ENCODE measurements at regions not wholly inside any gene's neighbourhood (a gene's known extent, or its start where the extent isn't known, plus 50 kb on each side); places are given as distances from the start of the nearest gene placed in this dataset.

GRCh38 chr6:155970472-155970871, 514.8 kb upstream of the NOX3 start:
- no peak for FAIRE-seq

DNA sequence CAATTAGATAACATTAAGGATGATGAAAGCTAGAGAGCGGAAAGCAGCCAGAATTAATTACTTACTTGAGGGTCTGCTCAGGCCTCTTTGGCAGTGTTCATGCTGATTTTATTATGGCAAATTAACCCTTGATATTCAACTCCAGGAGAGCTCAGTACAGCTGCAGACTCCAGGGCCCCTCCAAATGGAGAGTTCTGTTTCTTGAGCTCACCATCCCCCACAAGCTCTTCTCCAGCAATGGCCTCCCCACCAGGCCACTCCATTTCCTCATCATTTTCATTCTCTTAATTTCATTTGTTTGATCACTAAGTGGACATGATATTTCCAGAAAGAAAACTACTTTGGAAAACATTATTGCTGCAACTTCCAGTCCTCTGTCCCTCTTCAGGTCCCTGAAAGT, 513.3 kb upstream of the NOX3 start:
- FAIRE-seq, result no peak

GRCh38 chr6:155967322-155967721, 511.7 kb upstream of the NOX3 start:
- no peak for FAIRE-seq

GRCh38 chr6:155964544-155964943, 508.9 kb upstream of the NOX3 start:
- no peak for FAIRE-seq

DNA sequence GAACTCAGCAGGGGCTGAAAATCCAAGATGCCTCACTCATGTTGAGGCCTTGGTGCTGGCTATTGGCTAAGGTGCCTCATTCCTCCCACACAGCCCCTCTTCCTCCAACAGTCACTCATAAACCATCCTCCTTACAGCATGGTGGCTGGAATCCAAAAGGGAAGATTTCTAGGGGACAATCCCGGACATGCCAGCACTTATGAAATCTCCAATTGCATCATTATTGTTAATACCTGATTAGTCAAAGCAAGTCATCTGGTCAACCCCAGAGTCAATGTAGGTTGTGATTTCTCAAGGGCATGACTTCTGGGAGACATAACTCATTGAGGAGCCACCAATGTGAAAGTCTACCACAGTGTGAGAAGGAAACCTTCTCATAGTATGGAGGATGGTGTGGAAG, 506.6 kb upstream of the NOX3 start:
- FAIRE-seq, result no peak

GRCh38 chr6:155959898-155960495, 504.4 kb upstream of the NOX3 start:
- FAIRE-seq, result no peak

GRCh38 chr6:155958550-155958949, 502.9 kb upstream of the NOX3 start:
- FAIRE-seq, result no peak

GRCh38 chr6:155955038-155955437, 499.4 kb upstream of the NOX3 start:
- no peak for FAIRE-seq

DNA sequence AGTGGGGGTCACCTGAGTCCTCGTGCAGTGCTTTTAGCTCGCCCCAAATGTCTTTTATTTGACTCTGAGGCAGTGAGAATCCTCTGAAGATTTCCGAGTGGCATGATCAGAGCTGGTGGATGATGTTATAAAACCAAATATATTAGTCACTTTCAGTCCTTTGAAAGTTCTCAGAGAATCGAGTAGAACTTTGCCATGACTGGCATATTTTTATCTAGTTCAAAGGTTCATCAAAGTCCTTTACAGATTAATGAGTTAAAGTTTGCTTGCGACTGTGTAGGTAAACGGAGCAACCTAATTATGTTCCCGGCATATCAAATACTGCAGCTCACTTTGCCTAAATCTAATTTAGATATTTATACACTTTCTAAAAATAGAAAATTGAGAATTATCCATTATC, 498.5 kb upstream of the NOX3 start:
- no peak for FAIRE-seq

DNA sequence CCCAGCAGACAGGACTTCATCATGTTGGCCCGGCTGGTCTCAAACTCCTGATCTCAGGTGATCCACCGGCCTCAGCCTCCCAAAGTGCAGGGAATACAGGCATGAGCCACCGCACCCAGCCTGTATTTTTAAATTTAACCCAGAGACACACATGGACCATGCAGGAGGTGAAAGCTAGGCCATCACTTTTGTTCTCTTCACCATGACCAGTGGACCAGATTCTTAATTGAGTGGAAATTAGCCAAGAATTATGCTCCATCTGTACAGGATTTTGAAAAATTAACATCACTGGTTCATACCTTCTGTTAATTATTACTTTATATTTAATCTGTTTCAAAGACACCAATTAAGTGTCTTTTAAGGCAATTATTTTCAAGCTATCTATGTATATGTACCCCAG, 493.6 kb upstream of the NOX3 start:
- no peak for FAIRE-seq

GRCh38 chr6:155946860-155947259, 491.2 kb upstream of the NOX3 start:
- FAIRE-seq, result no peak

- FAIRE-seq, result no peak
Observed at GRCh38 chr6:155943635-155944034, 488.0 kb upstream of the NOX3 start.

GRCh38 chr6:155939253-155939652, 483.6 kb upstream of the NOX3 start:
- no peak for FAIRE-seq

GRCh38 chr6:155936551-155936950, 480.9 kb upstream of the NOX3 start:
- no peak for FAIRE-seq

DNA sequence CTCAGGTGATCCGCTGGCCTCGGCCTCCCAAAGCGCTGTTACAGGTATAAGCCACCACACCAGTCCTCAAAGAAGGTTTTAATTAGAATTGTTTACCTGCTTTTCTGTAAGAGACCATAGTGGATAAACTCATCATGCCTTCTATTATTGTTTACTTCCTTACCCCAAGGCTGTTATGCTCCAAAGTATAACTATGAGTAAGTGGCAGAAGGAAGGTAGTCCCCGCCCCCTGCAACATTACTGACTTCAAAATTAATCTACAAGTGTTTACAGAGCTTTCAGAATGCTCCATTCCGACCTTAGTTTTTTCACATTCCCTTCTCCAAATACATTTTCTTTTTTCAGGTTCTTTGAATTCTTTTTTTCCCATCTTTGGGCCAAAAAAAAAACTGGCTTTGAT, 480.5 kb upstream of the NOX3 start:
- no peak for FAIRE-seq

DNA sequence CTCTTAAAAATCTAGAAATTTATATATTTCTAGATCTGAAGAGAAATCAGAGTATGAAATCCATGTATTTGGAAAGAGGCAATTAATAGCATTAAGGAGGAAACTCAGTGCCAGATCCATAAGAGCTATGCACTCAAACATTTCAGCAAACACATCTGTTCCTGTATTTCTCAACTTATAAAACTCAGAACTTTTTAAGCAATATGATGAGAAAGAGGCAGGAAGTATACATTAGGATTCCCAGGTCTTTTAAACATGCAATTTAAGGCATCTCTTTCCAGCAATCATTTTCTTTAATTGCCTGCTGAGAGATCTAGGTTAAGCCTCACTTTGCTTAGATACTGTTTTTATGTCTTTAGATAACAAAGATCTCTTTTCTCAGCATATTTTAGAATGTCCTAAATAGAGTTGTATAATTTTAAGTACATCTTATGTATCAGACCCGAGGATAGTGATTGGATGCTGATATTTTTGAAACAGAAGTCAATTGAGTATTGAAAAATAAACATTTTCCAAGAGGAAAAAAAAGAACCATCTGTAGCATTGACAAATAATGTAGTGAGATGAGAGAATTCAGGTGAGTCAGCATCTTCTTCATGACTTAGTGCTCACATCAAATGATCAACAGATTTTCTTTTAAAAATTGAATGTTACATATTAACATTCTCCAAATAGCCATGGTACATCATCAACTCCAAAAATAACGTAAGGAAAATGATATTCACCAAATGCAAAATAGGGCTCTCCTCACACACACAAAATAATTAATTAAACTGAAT, 461.4 kb upstream of the NOX3 start:
- FAIRE-seq, result no peak

GRCh38 chr6:155915651-155916050, 460.0 kb upstream of the NOX3 start:
- FAIRE-seq, result no peak

- no peak for FAIRE-seq
Observed at GRCh38 chr6:155913816-155914215, 458.2 kb upstream of the NOX3 start.

GRCh38 chr6:155909710-155910109, 454.1 kb upstream of the NOX3 start:
- no peak for FAIRE-seq

- no peak for FAIRE-seq
Observed at GRCh38 chr6:155895641-155896040, 440.0 kb upstream of the NOX3 start.

- FAIRE-seq, result no peak
Observed at GRCh38 chr6:155894758-155895157, 439.1 kb upstream of the NOX3 start.

- FAIRE-seq, result no peak
Observed at GRCh38 chr6:155894262-155894661, 438.6 kb upstream of the NOX3 start.

DNA sequence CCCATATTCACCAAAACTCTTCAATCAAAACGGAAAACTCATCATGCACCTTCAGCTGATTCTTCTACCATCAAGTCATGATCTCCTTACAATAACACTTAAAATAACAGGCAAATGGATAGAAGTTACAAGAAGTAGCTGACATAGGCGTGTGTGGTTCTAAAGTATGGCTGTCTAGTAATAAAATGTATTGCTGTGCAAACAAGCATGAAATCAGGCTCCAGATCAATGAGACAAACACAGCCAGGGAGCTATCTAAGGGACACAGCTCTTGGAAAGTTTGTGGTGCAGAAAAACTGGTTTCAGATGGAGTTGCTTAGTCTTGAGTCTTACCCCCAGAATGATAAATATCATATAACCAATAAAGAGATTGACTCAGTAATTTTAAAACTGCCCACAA, 434.8 kb upstream of the NOX3 start:
- FAIRE-seq, result no peak

DNA sequence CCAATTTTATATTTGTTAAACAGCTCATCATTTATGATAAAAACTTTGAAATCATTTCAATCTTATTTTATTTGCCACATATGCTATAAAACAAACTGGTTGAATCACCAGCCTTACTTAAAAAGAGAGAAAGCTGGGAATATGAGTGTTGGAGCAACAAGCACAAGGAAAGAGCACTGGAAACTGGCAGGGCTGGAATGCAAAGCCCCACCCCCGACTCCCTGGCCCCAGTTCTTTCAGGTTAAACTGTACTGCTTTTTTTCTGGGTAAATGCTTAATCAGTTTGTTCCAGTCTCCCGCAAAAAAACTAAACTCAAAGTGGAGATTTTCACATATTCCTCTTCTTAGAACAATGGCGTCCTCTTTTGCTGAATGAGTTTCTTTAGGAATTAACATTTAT, 433.8 kb upstream of the NOX3 start:
- FAIRE-seq, result no peak

GRCh38 chr6:155887421-155887820, 431.8 kb upstream of the NOX3 start:
- no peak for FAIRE-seq

Measured in TTC549 (cell line).